NCI-H82 treated with DMSO at 0.1 percent for 48 hours (cell line): ENCODE measurements at regions not wholly inside any gene's neighbourhood (a gene's known extent, or its start where the extent isn't known, plus 50 kb on each side); places are given as distances from the start of the nearest gene placed in this dataset.
"Not testable (repeated sequence)": the region's sequence is repeated elsewhere in the genome, so short reads cannot be mapped to it uniquely, and the experiment has no call there.

ENCODE experiments used
- DNase-seq: peaks from one replicate; lab custom pipeline; 2025; ENCODE audit not compliant: unreplicated experiment; lab: John Stamatoyannopoulos, UW

DNA sequence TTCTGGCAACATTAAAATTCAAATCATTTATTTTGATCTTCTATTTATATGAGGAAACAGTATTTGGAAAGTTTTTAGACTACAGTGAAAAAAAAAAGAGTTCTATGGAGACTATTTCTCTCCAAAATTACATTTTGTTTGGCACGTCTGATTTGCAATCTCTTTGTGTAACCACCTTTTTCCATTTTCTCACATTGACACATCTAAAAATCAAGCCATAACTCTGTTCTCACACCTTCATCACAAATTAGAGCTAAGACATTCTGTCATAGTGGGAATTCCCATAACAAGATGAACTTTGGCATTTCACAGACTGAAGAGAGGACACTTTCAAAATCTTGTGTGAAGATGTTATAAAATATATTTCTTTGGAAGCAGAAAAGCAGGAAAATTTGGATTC is 468.9 kb downstream of the GRIA2 start:
- DNase-seq, result no peak

DNA sequence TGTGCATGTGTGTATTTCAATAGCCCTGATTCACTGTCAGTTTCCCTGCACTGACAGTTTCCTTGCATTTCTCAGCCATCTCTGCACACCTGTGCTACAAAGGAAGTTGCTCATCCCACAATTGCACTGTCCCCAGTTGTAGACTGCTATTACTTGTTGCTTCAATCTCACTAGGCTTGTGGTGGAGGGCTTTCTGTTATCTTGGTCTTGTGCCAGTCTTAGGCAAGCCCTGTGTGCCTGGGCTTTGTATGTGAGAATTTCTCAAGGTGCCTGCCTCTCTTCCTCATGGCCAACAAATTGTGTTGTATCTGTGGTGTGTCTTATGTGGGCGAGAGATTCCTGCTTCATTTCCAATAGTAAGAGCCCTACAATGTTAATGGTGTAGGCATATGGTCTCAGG is 467.4 kb downstream of the GRIA2 start:
- no peak for DNase-seq

DNA sequence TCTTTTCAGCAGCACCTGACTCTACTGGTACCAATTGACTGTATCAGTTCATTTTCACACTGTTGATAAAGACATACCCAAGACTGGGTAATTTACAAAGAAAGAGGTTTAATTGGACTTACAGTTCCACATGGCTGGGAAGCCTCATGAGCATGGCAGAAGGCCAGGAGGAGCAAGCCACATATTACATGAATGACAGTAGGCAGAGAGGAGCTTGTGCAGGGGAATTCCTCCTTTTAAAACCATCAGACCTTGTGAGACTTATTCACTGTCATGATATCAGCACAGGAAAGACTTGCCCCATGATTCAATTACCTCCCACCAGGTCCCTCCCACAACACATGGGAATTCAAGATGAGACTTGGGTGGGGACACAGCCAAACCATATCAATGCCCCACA is 458.8 kb downstream of the GRIA2 start:
- DNase-seq, result not testable (repeated sequence)

DNA sequence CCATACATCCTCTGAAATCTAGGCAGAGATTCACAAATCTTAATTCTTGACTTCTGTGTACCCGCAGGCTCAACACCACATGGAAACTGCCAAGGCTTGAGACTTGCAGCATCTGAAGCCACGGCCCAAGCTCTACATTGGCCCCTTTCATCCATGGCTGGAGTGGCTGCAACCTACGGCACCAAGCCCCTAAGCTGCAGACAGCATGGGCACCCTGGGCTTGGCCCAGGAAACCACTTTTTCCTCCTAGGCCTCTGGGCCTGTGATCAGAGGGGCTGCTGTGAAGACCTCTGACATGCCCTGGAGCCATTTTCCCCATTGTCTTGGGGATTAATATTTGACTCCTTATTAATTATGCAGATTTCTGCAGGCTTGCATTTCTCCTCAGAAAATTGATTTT is 457.9 kb downstream of the GRIA2 start:
- no peak for DNase-seq

DNA sequence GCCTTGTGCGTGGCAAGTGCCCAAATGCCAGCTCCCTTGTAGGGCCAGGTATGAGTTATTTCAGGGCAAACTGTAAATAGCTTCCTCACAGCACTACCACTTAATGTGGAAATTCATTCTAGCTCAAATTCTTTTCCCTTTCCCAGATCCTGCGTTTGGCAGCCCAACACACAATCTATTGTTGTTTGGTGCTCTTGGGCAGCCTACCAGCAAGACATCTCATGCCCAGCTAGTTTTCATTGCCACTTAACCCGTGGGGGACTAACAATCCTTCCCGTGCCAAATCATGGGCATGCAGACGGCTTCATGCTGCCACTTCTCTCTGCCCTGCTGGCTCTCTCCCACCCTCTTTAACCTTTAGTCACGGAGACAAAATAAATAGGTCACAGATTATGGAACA is 454.2 kb downstream of the GRIA2 start:
- no peak for DNase-seq

DNA sequence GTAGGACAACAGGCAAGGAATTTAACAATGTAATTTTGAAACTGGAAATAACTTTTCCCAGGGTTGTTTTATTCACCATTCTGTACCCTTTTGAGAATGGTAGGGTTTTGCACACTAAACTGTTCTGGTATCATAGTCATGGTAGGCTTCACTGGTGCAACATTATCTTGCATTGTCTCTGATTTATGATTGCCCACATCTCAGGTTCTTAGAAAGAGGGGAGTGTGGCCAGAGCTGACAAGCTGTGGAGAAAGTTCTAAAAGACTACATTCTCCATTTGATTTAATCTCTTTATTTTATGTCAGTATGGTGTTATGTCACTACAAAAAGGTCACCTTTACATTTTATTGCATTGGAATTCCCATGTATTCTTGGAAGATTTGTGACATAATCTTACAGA is 447.3 kb downstream of the GRIA2 start:
- DNase-seq, result no peak

DNA sequence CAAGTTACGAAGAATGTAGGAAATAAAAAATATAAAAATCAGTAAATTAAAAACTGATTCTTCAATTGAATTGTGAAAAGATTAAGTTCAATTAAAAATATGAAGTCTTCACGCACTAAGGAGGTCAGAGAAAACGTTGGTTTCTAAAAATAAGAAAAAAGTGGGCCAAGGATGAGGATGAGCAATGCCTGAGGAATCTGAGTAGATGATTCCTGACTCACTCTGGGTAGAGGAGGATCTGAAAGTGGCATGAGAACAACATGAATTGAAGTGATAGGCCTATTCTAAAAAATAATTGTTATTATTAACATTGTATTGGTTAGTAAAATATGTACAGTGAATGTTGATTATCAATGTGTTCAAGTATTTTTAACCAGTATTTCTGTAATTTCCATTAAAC is 444.2 kb downstream of the GRIA2 start:
- no peak for DNase-seq

DNA sequence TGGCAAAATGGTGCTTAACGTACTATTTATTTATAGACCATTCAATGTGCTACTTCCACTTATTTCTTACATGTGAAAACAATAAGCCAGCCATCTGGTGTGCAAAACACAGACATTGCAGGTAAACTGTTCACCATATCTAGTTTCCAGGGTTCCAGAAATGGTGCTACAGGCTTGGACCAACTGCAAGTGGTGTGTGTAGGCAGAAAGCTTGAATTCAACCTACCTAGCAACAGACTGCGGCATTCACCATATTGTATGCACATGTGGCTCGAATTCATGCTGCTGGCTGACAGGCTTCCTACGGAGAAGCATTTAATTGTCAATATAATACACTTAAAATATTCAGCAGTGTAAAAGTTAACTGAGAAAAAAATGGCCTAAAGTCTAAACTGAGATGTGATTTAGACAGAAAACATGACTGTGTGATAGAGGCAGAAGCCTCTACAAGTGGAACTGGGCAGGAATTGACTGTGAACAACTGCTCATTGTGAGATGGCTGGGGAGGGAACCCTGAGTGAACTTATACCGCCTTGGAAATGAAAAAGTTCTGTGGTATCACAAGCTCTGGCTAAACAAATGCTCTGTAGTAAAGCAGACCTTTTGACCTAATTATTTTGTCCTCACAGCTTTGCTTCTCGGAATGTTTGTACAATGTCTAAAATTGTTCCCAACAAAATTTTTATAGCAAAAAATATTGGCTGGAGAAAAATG is 434.7 kb downstream of the GRIA2 start:
- no peak for DNase-seq

DNA sequence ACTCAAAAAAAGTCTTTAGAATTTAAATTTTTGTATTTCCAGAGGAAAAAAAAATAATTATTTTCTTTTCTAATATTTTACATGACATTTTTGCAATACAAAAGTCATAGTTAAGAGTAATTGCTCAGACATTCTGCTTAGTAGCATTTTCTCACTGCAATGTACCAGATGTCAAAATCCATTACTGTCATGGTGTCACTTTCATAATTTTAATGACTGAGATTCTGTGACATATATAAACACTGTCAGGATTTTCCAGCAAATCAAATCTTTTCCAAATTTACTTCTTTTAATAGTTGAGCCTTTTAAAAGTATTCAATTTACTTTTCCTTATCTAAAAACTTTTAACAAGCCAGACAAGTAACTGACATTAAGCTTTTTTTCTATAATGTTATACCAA is 422.7 kb downstream of the GRIA2 start:
- no peak for DNase-seq

DNA sequence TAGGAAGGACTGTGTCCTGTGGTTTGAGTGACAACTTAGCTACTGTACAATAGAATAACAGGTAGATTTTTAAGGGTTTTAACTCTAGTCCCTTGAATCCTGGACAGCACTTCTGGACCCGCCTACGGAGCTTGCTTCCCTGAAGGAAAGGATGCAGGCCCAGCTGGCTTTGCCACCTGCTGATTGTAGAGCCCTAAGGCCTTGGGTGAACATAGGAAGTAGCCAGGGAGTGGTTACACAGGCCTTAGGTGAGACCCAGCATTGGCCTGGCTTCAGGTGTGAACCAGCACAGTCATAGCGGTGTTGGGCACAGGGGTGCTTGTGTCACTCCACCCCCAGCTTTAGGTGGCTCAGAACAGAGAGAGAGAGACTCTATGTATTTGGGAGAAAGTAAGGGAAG is 413.5 kb downstream of the GRIA2 start:
- no peak for DNase-seq

DNA sequence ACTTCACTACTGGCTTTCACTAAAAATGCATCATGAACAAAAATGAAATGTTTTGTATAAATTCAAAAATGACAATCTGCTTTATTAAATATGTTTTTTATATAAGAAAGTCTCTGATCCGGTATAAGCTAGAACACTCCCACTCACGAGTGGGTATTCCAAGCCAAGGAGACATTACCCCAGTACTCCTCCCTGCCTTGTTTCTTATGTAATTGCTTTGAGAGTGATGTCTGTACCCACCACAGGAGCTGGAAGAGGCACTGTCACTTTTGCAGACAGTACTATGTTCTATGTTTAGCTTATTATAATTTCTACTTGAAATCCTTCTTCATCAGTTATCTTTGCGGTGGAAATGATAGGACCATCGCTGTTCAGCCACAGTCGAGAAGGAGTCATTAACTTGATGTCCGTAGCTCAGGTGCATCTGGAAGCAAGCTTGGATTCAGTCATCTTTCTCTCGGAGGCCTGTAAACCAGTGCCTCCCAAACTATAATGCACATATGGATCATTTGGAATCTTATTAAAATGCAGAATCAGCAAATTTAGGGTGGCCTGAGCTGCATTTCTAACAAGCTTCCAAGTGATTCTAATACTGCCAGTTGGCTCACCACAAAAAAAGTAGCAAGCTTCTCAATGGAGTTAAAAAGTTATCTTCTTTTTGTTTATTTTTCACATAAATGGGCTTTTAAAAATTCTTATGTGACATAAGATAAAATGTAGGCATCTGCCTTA is 396.4 kb downstream of the GRIA2 start:
- no peak for DNase-seq

DNA sequence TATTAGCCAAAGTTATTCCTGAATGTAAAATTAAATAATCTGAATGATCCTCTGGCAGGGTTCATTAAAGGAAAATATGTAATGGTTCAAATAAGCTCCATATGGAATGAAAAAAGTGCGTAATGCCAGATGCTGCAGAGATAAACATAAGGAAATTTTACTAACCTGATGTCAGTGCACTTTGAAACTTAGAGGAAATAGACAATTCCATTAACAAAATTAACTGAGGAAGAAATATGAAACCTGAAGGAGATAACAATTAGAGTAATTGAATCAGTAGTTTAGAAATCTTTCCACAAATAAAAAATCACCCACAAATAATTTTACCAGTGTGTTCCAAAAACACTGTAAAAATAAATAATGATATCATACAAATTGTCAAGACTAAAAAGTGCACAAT is 387.5 kb downstream of the GRIA2 start:
- DNase-seq, result no peak

DNA sequence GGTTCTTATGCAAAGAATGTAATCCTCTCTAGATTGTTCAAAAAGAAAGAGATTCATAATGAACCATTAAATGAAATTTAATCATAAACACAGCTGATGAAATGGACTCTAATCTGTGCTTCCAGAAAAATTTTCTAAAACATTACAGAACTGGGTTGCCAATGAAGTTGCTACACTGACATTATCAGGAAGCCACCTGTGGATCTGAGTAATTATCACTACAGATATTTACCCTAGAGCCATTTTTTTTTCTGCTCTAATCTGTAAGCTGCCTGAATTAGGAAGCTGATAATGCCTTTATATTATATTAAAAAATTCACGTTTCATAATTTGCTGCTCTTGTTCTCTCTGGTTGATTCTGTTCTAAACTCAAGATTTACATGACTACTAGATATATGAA is 380.1 kb downstream of the GRIA2 start:
- no peak for DNase-seq

DNA sequence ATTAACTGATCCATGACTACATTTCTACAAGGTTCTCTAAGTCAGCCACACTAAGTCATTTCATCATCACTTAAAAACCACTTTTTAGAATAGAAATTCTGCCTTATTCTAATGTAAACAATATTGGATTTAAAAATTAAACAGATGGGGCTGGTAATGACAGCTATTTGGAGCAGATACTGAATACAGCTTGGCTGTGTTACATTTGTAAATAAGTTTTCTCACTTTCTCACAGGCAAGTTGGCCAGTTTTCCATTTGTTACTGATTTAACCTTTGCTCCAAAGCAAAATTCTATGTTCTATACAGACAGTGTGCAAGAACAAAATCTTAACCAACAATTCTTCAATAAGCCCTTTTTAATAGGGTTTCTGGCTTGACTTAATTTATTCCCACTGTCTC is 370.7 kb downstream of the GRIA2 start:
- DNase-seq, result no peak

DNA sequence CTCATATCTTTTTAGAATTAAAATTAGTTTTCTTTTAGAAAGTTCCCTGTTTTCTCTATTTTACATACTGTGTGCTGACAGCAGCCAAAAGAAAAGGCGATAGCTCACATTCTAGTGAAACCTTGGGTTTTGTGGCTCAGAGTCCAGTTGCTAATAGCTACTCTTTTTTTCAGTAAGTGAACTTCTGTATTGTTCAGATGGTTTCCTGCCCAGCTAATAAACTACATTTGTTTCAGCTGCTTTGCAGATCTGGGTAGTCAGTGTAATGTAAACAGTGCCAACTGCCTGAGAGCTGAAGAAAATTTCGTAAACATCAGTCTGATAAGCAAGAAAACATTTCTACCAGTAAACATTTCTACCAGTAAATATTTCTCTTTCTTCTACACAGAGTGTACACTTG is 370.2 kb downstream of the GRIA2 start:
- no peak for DNase-seq

DNA sequence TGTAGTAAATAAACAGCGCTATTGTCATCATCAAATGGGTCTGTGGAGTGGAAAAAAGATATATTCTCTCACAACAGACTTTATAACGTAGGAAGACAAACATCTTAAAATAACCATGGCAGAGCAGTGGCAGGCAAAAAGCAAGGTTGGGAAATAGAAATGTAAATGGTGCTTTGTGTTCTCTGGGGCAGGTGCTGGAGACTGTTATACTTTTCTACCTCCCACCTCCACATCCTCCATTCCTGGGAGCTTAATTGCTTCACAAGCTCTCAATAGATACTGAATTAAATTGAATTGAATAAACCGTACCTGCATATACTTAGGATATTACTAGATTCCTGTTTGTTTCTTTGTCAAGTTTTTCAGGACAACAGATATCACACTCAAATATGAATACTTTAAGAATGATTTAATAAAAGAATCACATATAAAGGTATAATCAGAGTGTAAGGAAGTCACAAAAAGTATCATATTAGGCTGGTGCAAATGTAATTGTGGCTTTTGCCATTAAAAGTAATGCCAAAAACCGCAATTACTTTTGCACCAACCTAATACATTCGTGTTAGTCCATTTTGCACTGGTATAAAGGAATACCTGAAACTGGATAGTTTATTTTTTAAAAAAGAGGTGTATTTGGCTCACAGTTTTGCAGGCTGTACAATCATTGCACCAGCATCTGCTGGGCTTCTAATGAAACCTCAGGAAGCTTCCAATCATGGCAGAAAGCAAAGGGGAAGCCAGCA is 367.3 kb downstream of the GRIA2 start:
- DNase-seq, result no peak

DNA sequence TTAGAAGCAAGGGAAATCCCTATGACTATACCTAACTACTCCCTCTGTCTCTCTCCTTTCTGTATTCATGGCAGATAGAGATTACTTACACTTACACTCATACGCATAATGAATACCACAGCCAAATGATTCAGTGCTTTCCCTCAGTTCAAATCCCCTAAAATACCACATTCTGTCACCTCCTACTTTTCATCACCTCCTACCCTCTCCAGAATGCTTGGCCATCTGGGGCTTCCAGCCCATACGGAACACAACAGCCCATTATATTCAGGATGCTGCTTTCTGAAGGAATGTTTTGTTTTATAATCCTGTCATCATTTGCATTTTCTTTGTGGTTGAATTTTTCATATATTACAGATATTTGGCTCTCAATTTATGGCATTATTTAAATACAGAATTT is 361.6 kb downstream of the GRIA2 start:
- no peak for DNase-seq

DNA sequence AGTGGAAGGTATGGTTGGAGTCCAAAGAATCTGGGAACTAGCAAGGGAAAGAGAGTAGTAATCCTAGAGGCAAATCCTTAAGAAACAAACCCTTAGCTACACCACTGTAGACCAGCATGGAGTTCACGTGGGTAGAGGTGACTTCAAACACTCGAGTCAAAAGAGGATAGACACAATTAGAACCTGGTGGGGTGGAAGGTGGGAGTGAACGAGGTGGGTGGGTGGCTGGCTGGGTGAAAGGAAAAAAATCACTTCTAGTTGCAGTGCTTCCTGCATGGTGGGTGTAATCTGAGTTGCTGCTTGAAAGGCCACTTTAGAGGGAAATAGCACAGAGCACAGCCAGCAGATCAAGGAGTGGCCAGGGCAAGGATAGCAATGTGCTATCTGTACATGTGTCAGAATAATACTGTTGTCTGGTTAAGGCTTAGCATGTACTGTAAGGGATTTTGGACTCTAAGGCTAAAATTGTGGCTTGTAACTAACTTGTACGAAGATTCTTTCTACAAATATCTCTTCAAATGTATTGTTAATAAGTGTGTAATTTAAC is 356.2 kb downstream of the GRIA2 start:
- no peak for DNase-seq

DNA sequence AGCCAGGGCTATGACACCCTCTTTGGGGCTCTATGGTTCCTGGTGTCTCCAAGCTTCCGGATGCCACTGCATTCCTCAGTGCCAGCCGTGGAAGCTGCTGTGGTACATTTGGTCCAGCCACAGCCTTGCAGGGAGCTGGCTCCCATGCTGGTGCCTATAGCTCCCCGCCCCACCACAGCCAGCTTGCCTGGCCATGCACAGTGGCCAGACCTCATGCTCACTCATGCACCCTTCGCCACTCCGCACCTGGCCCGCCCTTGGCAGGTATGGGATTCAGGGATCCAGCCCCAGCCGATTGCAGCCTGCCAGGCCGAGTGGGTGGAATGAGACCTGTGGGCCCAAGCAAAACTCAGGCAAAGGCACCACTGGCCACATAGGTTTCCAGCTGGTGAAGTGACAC is 354.8 kb downstream of the GRIA2 start:
- DNase-seq, result no peak

DNA sequence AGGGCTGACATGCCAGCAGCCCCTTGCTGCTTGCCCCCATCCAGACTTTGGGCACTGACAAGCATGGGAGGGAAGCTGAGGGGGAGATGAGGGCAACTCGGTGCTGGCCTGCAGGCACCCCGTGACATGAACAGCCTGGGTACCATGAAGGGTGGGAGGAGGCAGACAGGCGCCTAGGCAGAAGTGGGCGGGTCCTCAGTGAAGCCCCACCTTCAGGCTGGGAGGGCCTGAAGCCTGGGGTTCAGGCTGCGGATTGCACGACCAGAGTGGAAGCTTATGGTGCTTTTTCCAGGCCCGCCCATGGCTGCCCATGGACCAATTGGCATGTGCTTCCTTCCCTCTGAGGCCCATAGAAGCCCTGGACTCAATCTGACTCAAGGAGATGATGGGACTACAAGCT is 354.1 kb downstream of the GRIA2 start:
- DNase-seq, result no peak

DNA sequence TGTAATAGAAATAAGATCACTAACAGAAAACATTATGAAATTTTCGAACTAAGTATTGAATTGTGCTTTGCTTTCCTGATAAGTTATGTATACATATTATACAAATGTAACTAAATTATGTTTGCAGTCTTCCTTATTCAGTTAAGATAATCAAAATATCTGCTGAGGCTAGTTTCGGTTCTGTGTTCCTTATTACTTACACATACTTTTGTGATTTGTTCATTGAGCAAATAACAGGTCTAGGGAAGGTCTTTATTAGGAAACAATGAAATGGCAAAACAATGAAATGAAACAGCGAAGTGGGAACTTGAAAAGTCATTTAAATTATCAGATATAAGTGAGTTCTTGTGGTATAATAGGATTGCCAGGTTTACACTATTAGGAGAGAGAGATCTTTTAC is 352.4 kb downstream of the GRIA2 start:
- no peak for DNase-seq

DNA sequence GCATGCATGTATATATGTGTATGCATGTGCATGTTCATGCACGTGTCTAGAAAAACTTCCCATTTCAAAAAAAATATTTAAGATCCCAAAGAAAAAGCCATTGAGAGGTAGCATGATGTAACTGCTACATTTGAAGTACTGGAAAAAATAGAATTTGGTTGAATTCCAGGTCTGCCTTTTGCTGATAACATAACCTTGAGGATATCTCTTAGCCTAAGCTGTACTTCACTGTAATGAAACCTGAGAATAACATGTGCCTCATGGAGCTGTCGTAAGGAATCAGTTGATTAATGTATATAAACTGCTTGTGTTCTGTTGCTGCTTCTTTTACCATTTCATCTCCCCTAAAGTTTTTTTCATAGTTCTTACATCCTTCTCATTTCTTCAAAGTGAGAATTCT is 351.8 kb downstream of the GRIA2 start:
- DNase-seq, result no peak
